HG03135 (cell line): ENCODE measurements at regions not wholly inside any gene's neighbourhood (a gene's known extent, or its start where the extent isn't known, plus 50 kb on each side); places are given as distances from the start of the nearest gene placed in this dataset.

ENCODE experiments used
- ATAC-seq: cut with Tn5 transposase; IDR thresholded peaks from one replicate; pipeline ENCODE4 v1.9.1; 2021; ENCODE audit warnings: mild to moderate bottlenecking, moderate library complexity; ENCODE audit not compliant: unreplicated experiment

GRCh38 chr10:120982507-120982906, 131.3 kb downstream of the WDR11 start:
- no peak for ATAC-seq

DNA sequence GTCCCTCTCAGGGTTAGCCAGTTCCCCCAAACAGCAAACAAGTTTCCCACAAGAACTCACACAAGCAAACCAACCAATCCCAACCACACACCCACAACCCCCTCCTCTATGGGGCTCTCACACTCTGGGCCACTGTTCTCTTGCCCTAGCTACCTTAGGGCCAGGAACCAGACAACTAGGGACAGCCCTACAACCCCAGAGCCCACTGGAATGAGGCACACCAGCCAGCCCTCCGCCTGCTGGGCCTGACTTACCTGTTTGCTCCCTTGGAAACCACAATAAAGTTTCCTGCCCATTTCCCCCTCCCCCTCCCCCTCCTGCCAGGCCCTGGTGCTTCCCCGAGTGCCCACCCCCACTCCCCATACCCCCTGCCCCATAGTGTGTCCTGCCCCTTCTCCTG, 132.6 kb downstream of the WDR11 start:
- ATAC-seq, result no peak

DNA sequence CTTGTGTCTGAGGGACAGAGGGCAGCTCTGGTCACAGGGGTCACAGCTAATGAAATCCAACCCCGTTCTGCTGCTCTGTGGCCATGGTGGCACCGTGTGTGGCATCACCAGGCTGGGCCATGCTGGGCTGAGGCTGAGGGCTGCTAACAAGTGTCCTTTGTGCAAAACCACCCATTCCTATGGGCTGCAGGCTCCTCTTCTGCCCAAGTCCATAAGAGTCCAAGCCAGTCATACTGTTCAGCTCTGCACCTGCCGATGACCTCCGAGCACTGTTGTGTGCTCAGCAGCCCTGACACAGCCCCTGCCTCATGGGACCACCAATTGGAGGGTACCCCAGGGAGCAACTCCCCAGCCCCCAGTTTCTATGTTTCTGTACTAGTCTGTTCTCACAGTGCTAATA, 133.1 kb downstream of the WDR11 start:
- ATAC-seq, result no peak

DNA sequence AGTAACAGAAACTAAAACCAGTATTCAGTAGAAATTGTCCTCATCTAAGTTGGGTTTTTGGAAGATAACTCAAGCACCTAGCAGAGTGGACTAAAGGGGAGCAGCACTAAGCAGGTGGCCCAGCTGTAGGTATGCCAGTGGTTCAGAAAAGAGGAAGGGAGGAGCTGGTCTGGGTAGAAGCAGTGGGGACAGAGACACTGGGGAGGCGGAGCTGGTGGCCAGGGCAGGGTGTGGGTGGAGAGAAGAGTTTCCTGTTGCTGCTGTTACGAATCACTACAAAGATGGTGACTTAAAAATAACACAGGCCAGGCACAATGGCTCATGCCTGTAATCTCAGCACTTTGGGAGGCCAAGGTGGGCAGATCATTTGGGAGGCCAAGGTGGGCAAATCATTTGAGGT, 136.2 kb downstream of the WDR11 start:
- no peak for ATAC-seq

DNA sequence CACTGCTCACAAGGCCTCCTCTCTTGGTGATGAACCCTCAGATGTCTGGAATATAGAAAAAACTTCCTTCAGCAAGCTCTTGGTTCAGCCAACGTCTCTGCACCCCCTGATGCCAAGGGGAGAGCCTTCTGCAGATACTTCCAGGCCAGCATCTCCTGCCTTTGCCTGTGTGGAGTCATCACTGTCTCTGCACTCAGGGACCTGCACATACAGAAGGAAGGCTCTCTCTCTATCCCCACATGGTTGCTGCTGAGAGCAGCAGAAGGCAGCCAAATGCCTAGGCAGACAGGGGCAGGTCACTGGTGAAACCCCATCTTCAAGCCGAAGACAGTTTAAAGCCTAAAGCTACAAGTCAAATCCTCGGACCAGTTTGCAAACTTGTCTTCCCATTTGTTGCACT, 137.6 kb downstream of the WDR11 start:
- no peak for ATAC-seq

DNA sequence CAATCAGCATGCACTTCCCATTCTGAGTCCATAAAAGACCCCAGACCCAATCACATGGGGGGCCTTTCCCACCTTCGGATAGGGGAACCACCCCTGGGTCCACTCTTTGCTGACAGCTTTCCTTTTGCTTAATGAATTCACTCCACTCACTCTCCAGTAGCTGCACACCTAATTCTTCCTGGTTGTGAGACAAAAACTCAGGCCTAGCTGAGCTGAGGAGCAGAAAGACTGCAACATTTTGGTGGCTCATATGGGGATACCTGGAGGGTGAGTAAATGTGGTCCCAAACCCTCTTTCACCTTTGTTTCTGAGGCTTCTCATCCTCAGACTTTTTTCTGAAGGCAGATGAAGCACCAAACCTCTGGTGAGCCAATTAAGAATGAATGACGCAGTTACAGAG, 138.1 kb downstream of the WDR11 start:
- ATAC-seq, result no peak

- ATAC-seq, result no peak
Measured at GRCh38 chr10:120989996-120990598, 138.9 kb downstream of the WDR11 start.

DNA sequence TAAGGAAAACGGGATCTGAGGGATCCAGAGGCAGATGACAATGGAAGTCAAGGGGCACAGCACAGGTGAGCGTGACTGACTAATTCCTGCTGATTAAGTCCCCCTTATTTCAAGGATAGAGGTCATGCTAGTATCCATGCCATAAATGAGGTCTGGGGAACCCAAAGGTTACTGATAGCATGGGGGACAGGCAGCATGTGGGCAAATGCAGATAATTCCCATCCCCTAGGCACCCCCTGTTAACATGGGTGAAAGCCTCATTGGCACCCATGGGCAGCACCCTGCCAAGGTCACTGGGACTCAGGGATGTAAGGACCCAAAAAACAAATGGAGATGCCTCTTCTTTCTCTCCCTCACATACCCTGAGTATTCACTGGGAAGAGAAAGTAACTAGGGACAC, 139.7 kb downstream of the WDR11 start:
- ATAC-seq, result no peak

- ATAC-seq, result no peak
Measured at GRCh38 chr10:120993089-120993488, 141.9 kb downstream of the WDR11 start.

GRCh38 chr10:120995768-120996167, 144.6 kb downstream of the WDR11 start:
- no peak for ATAC-seq

- no peak for ATAC-seq
Measured at GRCh38 chr10:120996456-120997034, 145.4 kb downstream of the WDR11 start.

- no peak for ATAC-seq
Measured at GRCh38 chr10:120997313-120997712, 146.2 kb downstream of the WDR11 start.

- no peak for ATAC-seq
Measured at GRCh38 chr10:120997756-120998155, 146.6 kb downstream of the WDR11 start.

DNA sequence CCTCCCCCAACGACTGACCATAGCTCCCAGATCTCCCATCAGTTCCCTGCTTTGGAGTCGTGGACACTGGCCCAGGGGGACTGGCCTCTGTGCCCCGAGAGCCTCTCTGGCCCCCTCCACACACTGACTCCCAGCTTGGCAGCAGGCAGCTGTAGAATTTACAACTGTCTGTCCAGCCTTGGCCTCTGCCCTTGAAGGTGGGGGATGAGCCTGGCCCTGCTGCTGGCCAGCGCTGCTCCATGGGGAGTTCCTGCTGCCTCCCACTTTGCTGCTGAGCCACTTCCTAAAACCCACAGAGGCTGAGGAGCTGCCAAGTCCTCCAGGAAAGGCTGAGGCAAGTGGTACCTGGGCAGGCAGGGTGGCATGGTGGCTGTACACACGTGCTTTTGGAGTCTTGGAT, 147.1 kb downstream of the WDR11 start:
- no peak for ATAC-seq

GRCh38 chr10:120998782-120999285, 147.7 kb downstream of the WDR11 start:
- ATAC-seq, result no peak

- no peak for ATAC-seq
Measured at GRCh38 chr10:120999868-121000267, 148.7 kb downstream of the WDR11 start.

DNA sequence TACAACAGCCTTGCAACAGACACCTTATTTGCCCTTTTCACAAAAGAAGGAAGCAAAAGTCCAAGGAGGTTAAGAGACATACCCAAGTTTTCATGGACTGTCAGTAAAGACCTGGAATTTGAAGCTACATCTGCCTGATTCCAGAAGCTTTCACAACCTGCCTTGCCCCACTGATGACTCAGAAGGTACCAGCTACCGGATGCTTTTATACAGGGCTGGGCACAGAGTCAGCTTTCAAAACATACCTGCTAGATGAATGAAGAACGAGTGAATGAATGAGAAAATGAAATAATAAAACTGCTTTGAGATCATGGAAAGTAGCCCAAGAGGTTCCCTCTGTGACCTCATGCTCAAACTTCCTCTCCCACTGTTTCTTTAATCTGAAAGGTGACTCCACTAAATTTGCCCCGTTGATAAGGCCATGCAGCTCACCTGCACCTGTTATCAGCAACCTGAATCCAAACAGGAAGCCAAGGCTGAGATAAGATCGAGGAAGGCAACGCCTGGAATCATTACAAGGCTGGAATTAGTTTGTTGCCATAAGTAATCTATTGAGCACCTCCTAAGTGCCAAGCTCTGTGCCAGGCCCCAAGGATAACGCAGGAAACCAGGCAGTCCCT, 151.5 kb downstream of the WDR11 start:
- ATAC-seq, result no peak

DNA sequence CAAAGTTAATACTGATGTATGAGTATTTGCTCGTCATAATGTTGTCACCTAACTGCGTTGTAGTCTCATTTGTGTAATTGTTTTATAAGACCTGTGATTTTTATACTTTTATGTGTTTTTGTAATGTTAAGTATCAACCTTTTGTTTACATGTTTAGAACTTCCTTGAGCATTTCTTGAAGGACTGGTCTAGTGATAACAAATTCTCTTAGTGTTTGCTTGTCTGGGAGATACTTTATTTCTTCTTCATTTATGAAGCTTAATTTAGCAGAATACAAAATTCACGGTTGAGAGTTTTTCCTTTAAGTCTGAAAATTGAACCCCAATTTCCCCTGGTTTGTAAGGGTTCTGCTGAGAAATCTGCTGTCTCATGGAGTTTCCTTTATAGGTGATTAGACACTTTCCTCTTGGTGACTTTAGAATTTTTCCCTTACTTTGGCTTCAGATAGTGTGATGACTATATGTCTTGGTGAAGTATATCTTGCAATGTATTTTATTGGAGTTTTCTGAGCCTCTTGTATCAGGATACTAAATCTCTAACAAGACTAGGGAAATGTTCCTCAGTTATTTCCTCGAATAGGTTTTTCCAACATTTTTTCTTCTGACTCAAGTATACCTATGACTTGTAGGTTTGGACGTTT, 154.9 kb downstream of the WDR11 start:
- ATAC-seq, result no peak

DNA sequence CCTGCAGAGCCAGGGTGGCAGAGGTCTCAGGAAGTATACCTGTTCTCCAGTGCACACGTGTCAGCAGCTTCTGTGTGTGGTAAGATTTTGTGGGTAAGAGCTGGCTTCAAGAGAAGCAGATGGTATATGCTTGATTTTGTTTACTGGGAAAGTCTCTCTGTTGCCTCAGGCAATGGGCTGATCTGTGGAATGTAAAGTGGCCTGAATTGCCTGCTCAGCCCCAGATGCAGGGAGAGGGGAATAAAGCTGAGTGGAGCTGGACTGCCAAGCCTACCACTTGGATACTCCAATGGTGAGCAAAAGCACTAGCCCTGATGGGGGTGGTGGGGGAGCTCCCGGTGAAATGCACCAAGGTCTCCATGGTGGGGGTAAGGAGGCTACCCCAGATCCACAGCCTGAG, 156.1 kb downstream of the WDR11 start:
- no peak for ATAC-seq

DNA sequence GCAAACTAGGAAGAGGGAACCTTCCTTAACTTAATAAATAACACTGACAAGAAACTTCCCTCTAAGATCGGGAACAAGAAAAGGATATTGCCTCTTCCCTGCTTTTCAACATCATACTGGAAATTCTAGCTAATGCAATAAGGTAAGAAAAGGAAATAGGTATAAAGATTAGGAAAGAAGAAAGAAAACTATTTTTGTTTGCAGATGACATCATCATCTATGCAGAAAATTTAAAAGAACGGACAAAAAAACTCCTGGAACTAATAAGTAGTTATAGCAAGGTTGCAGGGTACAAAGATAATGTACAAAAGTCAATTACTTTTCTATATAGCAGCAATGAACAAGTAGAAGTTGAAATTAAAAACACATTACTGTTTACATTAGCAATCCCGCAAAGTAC, 164.8 kb downstream of the WDR11 start:
- no peak for ATAC-seq

DNA sequence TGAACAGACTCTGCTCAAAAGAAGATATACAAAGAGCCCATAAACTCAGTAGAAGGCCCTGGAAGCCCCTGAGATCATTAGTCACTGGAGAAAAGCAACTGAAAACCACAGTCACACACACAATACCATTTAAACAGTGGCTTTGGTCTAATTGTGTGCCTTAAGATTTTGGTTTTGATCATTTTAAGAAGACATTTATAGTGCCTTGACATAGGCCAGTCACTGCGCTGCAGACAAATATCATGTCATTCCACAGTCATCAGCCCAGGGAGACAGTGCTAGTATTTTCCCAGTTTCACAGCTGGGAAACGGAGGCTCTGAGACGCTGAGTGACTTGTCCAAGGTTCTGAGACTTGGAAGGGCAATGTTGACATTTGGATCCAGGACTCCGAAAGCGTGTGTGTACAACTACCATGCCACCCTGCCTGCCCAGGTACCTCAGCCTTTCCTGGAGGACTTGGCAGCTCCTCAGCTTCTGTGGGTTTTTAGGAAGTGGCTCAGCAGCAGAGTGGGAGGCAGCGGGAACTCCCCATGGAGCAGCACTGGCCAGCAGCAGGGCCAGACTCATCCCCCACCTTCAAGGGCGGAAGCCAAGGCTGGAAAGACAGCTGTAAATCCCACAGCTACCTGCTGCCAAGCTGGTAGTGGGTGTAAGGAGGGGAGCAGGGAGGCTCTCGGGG, 173.9 kb downstream of the WDR11 start:
- no peak for ATAC-seq
